Ascending aorta (tissue), 2 donors: ENCODE measurements at regions not wholly inside any gene's neighbourhood (a gene's known extent, or its start where the extent isn't known, plus 50 kb on each side); places are given as distances from the start of the nearest gene placed in this dataset.
"Not testable (repeated sequence)": the region's sequence is repeated elsewhere in the genome, so short reads cannot be mapped to it uniquely, and the experiment has no call there.

Experiments used
- DNase-seq, 2 donors: peaks; one replicate each; pipeline ENCODE4 v3.0.0-alpha.2; 2019; ENCODE audit warnings: low spot score in 2 of 2
- H3K27ac ChIP-seq, 2 donors: fragments of 200-600 bp; sonication (generic); one replicate each; pipeline ENCODE4 v1.5.1; 2016 to 2017; ENCODE audit warnings: mild to moderate bottlenecking in 1 of 2
- H3K27me3 ChIP-seq: fragments of 200-600 bp; sonication (generic); one replicate; pipeline ENCODE4 v1.5.1; 2017
- H3K36me3 ChIP-seq, 2 donors: fragments of 200-600 bp; sonication (generic); one replicate each; pipeline ENCODE4 v1.5.1; 2016
- H3K4me1 ChIP-seq, 2 donors: fragments of 200-600 bp; sonication (generic); one replicate each; pipeline ENCODE4 v1.5.1; 2016 to 2017; ENCODE audit warnings: mild to moderate bottlenecking in 1 of 2
- H3K4me3 ChIP-seq, 2 donors: fragments of 200-600 bp; sonication (generic); one replicate each; pipeline ENCODE4 v1.5.1; 2016 to 2017; ENCODE audit warnings: mild to moderate bottlenecking in 1 of 2
- H3K9me3 ChIP-seq, 2 donors: fragments of 200-600 bp; sonication (generic); one replicate each; pipeline ENCODE4 v1.5.1; 2016
- CTCF ChIP-seq, 3 experiments: fragments of 200-600 bp in 2 of 3; fragments of 450-650 bp in 1 of 3; sonication (generic) in 2 of 3; IDR thresholded peaks; one replicate each; pipeline ENCODE4 v1.5.1; 2016 to 2019; ENCODE audit warnings: antibody characterized with exemption in 3 of 3, mild to moderate bottlenecking in 1 of 3, moderate library complexity in 1 of 3
- intact Hi-C: fragments of 100-400 bp; cut with DNase I; formaldehyde crosslinking; loops from one replicate; pipeline ENCODE4 v1.15.1; 2023

- no peaks in the 10 kb centered on the region for H3K36me3 ChIP-seq
- H3K4me1 ChIP-seq, result no peaks in the 10 kb centered on the region
- no peak for TF ChIP-seq CTCF (IDR thresholded peaks at IDR 0.05)
- H3K27ac ChIP-seq, result no peak overlapping the region
- H3K9me3 ChIP-seq, result no peaks in the 10 kb centered on the region
- intact Hi-C loops, result no loop called here
- DNase-seq, result no peak
- H3K4me3 ChIP-seq, result no peak overlapping the region
- no peaks in the 10 kb centered on the region for H3K27me3 ChIP-seq
Measured at GRCh38 chr11:82185925-82186324, 547.7 kb downstream of the FAM181B start.

- no peaks in the 10 kb centered on the region for H3K27me3 ChIP-seq
Measured at GRCh38 chr11:82184966-82185365, 548.7 kb downstream of the FAM181B start.

GRCh38 chr11:82183346-82183745 is 550.3 kb downstream of the FAM181B start:
- intact Hi-C loops, result no loop called here
- Histone ChIP-seq H3K27me3 (no peaks in the 10 kb centered on the region), H3K4me1 (no peaks in the 10 kb centered on the region), H3K27ac (no peak overlapping the region), H3K4me3 (no peak overlapping the region), H3K36me3 (no peaks in the 10 kb centered on the region), H3K9me3 (no peaks in the 10 kb centered on the region)
- TF ChIP-seq CTCF (IDR thresholded peaks at IDR 0.05), result no peak
- DNase-seq, result no peak

More at GRCh38 chr11:82184966-82185365, 548.7 kb downstream of the FAM181B start:
- Histone ChIP-seq H3K9me3 (no peaks in the 10 kb centered on the region), H3K4me3 (no peak overlapping the region), H3K36me3 (no peaks in the 10 kb centered on the region), H3K4me1 (no peaks in the 10 kb centered on the region), H3K27ac (no peak overlapping the region)
- TF ChIP-seq CTCF (IDR thresholded peaks at IDR 0.05), result no peak
- intact Hi-C loops, result no loop called here
- DNase-seq, result no peak

GRCh38 chr11:82182697-82183096 is 551.0 kb downstream of the FAM181B start:
- DNase-seq, H3K36me3 ChIP-seq, H3K27ac ChIP-seq, H3K4me1 ChIP-seq, H3K27me3 ChIP-seq, intact Hi-C loops, H3K4me3 ChIP-seq, H3K9me3 ChIP-seq: not testable (repeated sequence)

- H3K9me3 ChIP-seq, H3K4me1 ChIP-seq, H3K36me3 ChIP-seq, DNase-seq, intact Hi-C loops, H3K27me3 ChIP-seq, H3K27ac ChIP-seq, H3K4me3 ChIP-seq: not testable (repeated sequence)
Measured at GRCh38 chr11:82181796-82182195, 551.9 kb downstream of the FAM181B start.

GRCh38 chr11:82176945-82177344 is 556.7 kb downstream of the FAM181B start:
- intact Hi-C loops, result no loop called here
- no peak for TF ChIP-seq CTCF (IDR thresholded peaks at IDR 0.05)

GRCh38 chr11:82176365-82176764 is 557.3 kb downstream of the FAM181B start:
- no peaks in the 10 kb centered on the region for H3K27me3 ChIP-seq
- no peak for DNase-seq
- TF ChIP-seq CTCF (IDR thresholded peaks at IDR 0.05), result no peak
- no peaks in the 10 kb centered on the region for H3K36me3 ChIP-seq
- no peaks in the 10 kb centered on the region for H3K4me1 ChIP-seq
- intact Hi-C loops, result no loop called here
- H3K4me3 ChIP-seq, result no peak overlapping the region
- no peaks in the 10 kb centered on the region for H3K9me3 ChIP-seq
- no peak overlapping the region for H3K27ac ChIP-seq

More at GRCh38 chr11:82176945-82177344, 556.7 kb downstream of the FAM181B start:
- no peak for DNase-seq
- Histone ChIP-seq H3K27ac (no peak overlapping the region), H3K27me3 (no peaks in the 10 kb centered on the region), H3K4me1 (no peaks in the 10 kb centered on the region), H3K36me3 (no peaks in the 10 kb centered on the region), H3K4me3 (no peak overlapping the region), H3K9me3 (no peaks in the 10 kb centered on the region)
